ACHN (cell line): ENCODE measurements at regions not wholly inside any gene's neighbourhood (a gene's known extent, or its start where the extent isn't known, plus 50 kb on each side); places are given as distances from the start of the nearest gene placed in this dataset.

Experiments
- DNase-seq: peaks from one replicate; pipeline ENCODE4 v3.0.0-alpha.2; 2015
- in situ Hi-C: cut with HindIII; loops from 2 replicates; pipeline ENCODE4 v1.10.0; 2017; ENCODE audit warnings: low sequenced_read_pairs, low pct_ligation_motif_present, low pct_unique_long_range_greater_than_20kb

DNA sequence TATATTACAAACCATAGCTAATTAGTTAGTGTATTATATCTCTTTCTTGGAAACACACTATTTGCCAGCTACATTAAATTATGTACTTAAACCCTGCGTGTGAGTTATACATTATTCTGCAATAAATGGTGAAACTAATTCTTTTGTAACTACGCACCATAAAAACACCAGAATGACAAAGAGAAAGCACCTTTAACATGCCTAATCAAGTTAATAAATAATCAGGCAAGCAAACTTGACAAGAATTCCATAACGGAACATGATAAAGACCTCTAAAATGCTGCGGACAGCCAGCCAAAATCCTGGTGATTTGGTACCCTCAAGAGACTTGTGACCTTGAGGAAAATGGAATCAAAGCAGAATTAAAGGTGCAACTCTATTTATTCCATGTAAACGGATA is 375.3 kb upstream of the KITLG start:
- no peak for DNase-seq
- in situ Hi-C loops = no loop called here

DNA sequence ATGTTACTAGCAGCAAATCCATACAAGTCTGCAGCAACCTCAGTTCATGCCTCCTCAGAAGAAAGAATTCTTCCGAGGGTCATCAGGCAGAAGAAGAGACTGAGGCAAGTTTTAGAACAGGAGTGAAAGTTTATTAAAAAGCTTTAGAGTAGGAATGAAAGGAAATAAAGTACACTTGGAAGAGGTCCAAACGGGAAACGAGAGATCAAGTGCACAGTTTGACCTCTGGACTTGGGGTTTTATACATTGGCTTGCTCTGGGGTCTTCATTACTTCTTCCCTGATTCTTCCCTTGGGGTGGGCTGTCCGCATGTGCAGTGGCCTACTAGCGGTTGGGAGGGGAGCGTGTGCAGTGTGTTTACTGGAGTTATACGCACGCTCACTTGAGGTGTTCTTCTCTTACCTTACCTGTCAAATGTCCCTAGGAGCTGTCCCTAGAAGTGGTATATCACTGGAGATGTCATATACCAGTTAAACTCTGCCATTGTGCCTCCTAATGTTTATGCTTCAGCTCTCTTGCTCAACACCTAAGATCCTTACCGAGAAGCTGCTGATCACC is 372.8 kb upstream of the KITLG start:
- DNase-seq = no peak
- in situ Hi-C loops = no loop called here

DNA sequence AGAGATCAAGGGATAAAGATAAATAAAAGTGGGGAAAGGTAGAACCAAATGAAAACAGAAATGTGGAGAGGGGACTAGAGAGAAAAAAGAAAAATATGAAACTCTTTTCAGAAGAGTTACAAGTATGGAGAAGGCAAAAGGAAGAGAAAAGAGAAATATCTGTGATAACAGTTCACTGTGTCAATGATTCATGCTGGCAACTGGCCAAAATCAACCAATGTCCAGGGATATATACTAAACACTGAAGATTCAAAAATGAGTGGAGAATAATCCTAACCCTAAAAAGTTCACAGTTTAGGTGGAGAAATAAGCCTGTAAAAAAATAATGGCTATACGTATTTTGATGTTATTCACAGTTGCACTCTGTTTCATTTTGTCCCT is 372.3 kb upstream of the KITLG start:
- in situ Hi-C loops = no loop called here
- peak; percentile 56 for DNase-seq

DNA sequence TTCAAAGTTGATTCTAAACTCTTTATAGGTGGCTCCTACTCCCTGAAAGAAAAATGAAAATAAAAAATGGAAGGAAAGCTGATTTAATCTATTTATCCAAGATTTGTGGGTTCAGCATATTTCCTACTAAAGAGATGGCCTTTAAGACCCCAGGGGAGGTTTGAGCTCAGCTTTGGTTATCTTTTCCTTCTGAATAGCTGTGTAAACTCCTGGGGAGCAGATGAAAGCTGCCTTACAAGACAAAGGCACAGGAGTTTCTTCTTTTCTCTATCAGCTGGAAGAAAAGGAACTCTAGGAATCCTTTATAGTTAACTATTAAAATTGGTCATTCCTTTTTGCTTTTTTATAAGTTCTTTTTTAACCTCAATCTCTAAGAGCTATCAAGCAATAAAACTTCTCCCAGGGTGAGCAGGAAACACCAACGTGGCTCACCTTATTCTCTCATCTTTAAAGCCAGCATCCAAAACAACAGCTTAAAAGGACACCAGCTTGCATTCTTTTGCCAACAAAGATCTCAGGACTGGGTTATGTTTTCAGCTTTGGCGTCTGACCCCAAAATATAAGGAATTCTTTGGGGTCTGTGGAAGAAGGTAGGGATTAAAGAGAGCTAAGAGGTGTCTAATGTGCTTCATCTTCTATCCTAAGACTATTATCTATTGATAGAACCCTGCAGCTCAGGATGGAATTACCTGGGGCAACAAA is 371.7 kb upstream of the KITLG start:
- peak; percentile 28 for DNase-seq
- in situ Hi-C loops = no loop called here

DNA sequence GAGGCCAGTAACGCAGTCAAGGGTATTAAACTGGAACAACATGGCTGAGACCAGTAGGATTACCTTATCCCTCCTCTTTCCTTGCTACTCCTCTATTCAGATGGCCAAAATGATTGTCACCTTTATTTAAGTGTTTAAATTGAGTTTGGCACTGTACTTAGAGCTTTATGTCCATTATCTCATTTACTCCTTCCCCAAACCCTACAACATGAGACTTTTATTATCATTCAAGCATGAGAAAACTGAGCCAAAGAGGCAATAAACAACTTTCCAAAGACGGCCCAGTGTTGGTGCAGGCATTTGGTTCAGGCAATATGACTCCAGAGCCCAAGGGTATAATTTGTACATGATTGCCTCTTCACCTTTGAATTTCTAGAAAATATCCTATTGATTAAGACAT is 370.9 kb upstream of the KITLG start:
- in situ Hi-C loops = no loop called here
- DNase-seq = no peak

DNA sequence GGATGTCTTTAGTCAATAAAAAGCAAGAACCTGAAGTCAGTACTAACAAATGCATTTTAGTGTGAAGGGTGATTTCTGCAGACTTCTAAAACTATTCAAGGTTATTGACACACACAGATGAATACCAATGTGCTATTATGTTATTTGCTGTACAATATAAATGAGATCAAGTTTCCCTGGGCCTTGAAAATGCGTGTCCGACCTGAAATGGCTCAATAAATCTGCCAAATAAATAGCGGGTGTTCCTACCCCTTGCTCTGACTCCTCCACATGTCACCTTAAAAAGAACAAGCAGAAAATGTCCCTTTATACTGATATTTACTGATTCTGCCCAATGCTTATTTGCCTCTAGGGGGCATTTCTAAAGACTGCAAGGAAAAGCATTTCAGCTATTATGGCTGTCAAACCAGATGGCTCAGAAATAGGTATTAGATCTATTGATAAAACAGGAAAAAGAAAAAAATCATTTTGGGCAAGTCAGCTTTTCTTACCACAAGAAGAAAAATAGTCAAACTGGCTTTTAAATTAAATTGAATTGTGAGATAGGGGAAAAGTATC is 367.3 kb upstream of the KITLG start:
- in situ Hi-C loops = no loop called here
- DNase-seq = no peak

DNA sequence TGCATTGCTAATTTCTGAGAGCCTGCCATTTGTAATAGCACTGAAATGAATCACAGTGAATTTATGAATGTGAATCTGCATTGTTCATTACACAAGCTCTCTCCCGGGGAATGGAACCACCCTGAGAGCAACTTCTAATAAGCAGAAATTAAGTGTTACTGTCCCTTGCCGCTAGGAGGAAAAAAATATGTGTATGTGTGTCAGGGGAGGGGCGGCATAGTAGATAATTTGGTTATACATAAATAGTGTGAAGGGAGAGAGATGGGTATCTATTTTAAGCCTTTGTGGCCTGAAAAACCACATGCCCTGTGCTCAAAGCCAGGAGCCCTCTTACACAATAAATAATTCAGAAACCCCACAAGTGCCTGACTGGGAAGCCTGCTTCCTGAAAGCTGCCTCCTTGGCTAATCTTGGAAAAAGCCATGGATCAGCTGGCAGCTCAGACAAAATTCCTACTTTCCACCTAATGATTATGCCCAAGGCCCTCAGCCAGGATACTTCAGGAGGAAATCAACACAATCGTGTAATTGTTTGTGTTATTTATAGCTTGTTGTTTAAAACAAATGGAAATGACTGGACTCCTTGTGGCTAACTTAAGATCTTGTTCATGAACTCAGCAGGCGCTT is 366.2 kb upstream of the KITLG start:
- no peak for DNase-seq
- in situ Hi-C loops = no loop called here

DNA sequence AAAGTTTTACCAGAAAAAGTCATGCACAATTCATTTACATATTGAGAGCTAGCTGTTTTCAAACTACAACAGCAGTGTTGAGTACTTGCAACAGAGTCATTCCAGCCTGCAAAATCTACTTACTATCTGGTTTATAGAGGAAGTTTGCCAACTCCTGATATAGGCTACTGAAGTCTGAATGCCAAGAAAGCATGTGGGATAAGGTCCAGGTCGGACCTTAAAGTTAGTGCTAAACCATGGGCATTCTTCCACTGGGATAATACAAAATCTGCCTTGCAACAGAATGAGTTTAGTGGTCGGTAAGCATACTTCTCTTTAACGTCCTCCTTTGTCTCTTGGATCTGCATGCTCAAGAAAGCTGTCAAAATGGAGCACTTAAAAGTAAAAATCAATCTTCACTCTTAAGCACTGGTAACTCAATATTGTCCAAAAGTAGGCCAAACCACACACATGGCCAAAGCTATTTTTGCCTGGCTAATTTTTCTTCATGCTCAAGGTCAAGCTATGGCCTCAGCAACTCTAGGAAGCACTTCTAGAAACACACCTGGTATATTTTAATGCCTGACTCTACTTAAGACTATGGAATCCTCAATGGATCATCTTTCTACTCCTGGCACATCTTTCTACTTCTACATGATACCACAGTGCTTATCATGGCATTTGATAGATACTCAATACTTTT is 364.9 kb upstream of the KITLG start:
- no peak for DNase-seq
- in situ Hi-C loops = no loop called here

DNA sequence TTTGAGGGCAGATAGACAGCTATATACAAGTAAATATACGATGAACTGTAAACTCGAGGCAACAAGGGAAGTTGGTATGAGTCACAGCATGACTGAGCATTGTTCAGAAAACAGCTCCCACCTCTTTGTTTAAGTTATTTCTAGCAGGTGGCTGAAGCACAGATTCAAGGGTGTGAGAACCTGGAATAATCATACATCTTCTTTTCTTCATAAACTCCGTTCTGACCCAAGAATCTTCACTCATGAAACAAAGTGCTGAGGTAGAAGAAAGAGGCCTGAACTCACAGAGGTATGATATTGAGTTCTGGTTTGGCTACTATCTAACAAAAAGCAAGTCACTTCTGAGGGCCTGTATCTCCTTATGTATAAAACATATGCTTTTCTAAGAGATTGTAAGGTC is 364.1 kb upstream of the KITLG start:
- in situ Hi-C loops = no loop called here
- peak; percentile 37 for DNase-seq

DNA sequence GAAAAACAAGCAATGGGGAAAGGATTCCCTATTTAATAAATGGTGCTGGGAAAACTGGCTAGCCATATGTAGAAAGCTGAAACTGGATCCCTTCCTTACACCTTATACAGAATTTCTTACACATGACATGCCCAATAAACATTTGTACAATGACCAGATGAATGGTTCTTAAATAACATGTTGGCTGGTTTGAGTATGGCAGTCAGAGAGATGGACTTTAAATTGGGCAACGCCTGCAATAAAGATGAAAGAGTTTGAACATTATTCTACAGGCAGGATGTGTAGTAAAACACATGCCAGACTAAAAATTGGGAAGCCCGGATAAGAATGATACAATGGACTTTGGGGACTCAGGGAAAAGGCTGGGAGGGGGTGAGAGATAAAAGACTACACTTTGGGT is 360.6 kb upstream of the KITLG start:
- in situ Hi-C loops = no loop called here
- no peak for DNase-seq

DNA sequence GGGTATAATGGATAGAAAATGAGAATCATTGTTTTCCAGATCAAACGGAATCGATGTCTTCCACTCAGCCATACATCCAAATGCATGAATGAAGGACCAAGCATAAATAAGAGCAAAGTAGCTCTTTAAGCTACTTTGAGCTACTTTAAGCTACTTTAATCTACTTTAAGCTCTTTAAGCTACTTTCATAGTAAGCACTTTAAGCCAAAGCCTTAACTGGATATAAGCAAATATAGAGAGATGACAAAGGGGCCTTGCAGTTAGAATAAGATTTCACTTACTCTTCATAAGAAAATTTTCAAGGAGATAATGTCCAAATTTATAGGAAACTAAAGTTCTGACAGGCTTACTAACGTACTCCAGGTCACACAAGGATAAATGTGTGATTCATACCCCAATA is 355.6 kb upstream of the KITLG start:
- in situ Hi-C loops = no loop called here
- DNase-seq = no peak

DNA sequence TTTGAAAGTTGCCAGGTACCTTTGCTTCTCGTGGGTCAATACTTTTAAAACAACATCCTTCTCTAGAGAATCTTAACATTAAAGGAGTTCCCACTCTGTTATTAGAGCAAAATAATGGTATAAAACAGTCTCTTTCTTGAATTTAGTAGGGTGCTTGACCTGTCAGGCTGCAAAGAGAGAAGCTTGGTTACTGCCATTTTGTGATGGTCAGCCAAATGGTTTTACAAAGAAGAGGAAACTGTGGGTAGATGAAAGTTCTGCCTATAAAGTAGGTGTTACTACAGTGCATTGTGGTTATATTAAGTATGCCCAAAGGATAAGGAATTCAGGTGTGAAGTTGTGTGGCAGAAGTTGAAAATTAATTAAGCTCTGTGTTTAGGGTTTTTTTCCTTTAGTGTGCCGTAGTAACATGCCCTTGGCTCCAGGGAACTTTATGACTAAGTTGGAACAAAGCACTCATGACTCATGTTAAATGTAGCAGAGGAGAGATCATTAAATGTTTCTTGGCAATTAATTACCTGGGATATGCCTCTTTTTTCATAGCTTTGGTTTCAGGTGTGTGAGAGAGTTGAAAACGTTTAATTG is 354.0 kb upstream of the KITLG start:
- DNase-seq = peak; percentile 38
- in situ Hi-C loops = no loop called here

DNA sequence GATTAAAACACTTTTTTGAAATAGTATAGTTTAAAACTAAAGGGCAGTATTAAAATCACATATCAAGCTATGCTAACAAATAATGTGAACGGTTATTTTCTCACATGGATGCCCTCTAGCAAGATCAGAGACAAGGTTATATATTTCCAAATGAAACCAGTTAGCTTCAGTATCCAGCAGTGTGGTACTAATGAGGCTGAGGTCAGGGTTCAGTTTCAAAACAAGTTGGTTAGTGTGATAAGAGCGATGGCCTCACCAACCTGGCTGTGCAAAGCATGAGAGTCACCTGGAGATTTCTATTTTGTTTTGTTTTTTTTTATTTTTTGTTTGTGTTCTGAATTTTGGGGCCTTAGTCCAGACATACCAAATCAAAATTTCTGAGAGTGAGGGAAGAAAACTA is 352.2 kb upstream of the KITLG start:
- no peak for DNase-seq
- in situ Hi-C loops = no loop called here

DNA sequence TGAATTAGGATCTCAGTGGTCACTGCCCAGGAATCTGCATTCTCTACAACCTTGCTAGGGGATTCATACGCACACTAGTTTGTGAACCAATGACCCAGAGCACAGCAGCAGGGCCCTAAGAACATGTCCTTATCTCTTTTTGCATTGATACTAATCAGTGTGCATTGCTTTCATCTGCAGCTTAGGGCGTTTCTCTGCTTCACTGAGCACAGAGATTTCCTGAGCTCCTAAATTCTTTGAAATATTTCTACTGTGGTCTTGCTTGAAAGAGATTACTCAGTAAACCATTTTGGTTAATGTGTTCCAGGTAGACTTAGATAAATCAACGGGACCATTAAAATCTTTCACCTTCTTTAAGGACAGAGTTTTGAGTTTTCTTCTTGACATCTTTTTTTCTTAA is 351.3 kb upstream of the KITLG start:
- in situ Hi-C loops = no loop called here
- peak; percentile 86 for DNase-seq

DNA sequence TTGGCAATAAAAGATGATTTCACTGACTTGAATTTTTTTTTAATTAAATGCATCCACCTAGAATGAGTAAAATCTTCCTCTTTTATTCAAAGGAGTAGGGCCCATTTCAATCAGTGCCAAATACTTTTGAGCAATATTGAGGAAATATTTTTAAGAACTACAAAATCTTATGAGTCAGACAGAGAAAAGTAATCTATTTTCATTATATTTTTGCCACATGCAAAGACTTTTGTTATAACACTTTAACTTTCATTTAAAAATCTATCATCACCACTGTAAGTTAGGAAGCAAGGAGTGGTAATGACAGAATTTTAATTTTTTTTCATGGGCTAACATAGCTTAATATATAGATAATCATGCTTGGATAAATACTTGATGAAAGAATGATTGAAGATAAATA is 345.2 kb upstream of the KITLG start:
- in situ Hi-C loops = no loop called here

DNA sequence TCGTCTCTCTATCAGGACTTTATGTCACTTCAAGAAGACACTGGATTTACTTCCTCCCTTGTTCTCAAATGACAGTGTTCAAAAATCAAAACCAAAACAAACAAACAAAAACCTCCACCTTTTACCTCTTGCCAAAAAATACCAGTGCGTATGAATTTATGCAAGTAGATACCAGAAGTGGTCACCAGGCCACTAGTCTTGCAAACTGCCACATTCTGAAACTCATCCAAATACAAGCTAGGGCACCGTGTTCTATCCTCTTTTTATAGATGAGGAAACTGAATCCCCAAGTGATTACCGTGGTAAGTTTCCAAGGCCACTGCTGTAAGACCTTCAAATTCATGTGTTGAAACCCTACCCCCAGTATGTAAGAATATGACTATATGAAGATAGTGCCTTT is 343.9 kb upstream of the KITLG start:
- no peak for DNase-seq
- in situ Hi-C loops = no loop called here

More for the DNA sequence above, 345.2 kb upstream of the KITLG start:
- DNase-seq = no peak

DNA sequence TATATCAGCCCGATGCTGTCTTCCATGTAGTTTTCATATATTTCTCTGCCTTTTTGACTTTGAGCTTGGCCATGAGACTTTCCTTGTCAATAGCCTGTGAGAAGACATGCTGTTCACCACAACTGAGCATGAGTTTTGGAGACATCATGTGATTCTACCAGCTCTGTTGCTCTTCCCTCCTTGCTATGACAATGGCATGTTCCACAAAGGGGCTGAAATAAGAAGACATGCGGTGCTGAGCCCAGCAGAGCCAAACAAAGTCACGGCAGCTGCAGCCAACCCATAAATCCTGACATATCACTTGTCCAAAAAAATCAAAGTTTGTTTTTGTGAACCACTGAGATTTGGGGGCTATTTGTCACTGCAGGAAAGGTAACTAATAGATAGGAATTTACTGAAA is 343.4 kb upstream of the KITLG start:
- DNase-seq = no peak
- in situ Hi-C loops = no loop called here

DNA sequence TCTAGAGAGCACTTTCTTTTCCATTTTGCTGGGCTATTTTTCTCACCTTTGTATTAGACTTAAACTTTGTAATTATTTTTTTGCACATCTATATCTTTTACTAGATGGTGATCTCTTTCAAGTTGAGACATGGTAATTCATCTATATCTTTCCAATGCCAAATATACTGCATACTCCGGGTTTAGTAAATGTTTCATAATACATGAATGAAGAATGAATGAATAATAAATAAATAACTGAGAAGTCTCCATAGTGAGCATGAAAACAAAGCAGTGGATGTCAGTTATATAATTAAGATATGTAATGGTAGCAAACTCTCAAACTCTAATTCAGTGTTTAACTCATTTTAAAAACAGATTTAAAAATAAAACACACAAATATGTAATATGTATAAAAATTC is 342.5 kb upstream of the KITLG start:
- no peak for DNase-seq
- in situ Hi-C loops = no loop called here

DNA sequence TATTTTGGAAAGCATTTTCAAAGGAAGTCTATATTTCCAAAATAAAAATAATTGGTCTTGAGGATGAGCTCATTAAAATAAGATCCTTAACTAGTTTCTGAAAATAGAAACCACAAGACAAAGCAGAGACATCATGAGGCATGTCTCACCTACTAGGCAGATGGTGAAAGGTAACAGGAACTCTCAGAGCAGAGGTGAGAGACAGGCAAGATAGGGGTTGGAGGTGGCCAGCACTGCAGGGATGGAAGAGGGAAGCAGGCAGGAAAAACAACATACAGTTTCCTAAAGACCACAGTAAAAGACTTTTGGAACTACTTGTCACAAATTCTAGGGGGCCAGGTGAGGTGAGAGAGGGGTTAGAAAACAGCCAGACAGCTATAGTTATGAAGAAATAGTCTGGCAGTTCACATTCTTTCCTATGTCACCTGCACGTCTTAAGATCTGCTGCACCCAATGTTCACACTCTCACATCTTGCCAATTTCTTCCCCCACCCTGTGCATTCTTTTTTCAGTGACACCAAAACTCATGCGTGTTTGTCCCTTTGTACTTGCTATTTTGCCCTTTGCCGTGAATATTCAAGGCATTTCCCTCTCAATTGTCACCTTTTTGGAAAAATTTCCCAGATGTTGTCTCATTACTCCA is 341.7 kb upstream of the KITLG start:
- in situ Hi-C loops = no loop called here
- DNase-seq = no peak
